DMS 273 treated with DMSO at 0.1 percent for 48 hours (cell line): ENCODE measurements at regions not wholly inside any gene's neighbourhood (a gene's known extent, or its start where the extent isn't known, plus 50 kb on each side); places are given as distances from the start of the nearest gene placed in this dataset.
"Not testable (repeated sequence)": the region's sequence is repeated elsewhere in the genome, so short reads cannot be mapped to it uniquely, and the experiment has no call there.

Experiments
- DNase-seq: peaks from one replicate; lab custom pipeline; 2025; lab: John Stamatoyannopoulos, UW

DNA sequence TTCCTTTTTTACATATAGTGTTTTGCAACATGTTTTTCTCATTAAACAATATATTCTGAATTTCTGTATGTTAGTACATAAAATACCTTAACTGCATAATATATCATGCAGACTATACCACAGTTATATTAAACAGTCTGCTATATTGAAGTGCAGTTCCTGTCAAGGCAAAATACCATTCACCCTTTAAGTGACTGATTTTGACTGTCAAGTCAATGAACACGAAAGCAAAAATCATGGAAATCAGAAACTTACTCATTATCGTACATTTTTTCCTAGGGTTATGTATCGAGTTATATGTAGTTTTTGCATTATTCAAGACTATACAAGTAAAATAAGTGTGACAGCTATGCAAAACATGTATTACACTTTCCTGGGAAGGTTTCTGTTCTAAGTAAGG, 361.6 kb upstream of the MAP2 start:
- no peak for DNase-seq

GRCh38 chr2:209070262-209070661, 353.6 kb upstream of the MAP2 start:
- DNase-seq: no peak

DNA sequence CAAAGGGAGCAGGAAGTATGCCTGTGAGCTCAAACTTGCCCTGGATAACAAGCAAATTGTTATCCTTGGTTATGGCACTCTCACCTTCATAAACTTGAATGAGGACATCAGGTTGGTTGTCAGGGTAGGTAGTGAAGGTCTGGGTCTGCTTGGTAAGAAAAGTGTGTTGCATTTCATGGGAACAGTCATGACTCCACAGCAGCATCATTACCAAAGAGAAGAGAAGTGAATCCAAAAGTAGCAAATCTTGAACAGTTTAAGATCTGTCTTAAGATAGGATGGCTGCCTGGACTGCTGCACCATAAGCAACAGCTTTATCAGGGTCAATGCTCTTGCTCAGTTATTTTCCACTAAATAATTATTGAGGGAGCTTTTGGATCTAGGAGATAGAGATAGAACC, 350.7 kb upstream of the MAP2 start:
- DNase-seq: no peak

DNA sequence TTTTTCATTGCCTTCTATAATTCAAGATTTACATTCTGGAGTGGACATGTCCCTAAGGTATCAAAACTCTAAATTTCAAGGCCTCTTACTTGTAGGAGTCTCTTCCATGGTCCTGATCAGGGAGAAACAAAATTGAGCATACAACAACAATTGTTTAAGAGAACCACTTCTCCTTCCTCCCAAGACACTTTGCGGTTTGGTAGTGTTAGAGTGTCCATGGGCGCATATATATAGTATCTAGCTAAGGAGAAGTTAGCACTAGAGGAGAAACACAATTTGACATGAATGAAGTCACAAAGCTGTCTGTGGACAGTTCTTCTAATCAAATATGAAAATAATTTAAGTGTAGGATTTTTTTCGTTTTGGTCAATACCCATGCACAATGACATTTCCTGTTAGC, 349.1 kb upstream of the MAP2 start:
- no peak for DNase-seq

DNA sequence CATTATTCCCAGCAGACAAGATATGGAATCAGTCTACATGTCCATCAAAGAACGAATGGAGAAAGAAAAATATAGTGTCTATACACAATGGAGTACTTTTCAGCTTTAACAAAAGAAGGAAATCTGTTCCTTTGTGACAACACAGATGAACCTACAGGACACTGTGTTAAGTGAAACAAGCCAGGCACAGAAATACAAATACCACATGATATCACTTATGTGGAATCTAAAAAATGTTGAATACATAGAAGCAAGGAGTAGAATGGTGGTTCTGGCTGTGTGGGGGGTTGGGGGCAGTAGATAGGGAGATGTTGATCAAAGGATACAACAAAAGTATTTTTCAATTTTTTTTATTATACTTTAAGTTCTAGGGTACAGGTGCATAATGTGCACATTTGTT, 347.7 kb upstream of the MAP2 start:
- no peak for DNase-seq

DNA sequence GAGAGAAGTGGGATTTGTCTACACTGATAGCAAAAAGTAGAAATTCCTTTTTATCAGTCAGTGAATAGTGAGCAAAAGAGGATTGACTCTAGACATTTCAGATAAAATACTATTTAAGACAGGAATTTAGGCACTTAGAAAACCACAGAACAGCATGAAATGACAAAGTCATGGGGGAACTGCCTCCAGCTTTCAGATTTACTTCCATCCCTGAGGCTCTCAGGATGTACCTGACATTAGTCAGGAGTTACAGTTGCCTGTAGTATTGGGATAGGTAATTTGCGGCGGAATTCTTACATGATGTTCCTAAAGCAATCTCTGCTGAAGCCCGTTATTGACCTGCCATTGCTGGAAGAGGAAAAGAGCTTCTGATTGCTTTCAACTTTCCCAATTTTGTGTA, 337.1 kb upstream of the MAP2 start:
- DNase-seq: no peak

GRCh38 chr2:209091056-209091455, 332.8 kb upstream of the MAP2 start:
- no peak for DNase-seq

DNA sequence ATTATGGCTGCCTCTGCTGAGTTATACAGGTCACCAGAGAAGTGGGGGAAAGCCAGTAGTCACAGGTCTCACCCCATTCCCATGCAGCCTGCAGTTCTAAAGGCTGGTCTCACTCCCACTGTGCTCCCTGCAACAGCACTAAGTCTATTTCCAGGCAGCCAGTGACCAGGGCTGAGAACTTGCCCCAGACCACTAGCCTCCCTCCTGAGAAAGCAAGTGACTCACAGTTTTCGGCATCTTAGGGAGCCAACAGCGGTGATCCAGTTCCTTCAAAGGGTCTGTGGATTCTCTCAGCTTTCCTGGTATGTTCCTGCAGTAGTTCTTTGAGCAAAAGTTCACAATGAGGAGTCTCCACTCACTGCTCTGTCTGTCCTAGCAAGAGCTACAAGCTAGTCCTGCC, 329.6 kb upstream of the MAP2 start:
- DNase-seq: no peak

GRCh38 chr2:209095432-209095831, 328.4 kb upstream of the MAP2 start:
- DNase-seq: no peak

- no peak for DNase-seq
These were observed 326.7 kb upstream of the MAP2 start for GRCh38 chr2:209097168-209097567.

DNA sequence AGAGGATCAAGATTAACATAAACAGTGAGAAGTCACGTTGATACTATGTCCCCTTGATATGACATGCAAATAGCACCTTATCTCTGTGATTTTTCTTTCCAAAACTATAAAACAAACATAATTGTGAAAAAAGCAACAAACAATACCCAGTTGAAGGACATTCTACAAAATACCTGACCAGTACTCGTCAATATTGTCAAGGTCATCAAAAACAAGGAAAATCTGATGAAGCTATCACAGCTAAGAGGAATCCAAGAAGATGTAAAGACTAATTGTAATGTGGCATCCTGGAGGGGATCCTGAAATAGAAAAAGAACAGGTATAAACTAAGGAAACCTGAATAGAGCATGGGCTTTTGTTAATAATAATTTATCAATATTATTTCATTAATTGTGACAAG, 321.5 kb upstream of the MAP2 start:
- DNase-seq: no peak

- no peak for DNase-seq
These were observed 310.8 kb upstream of the MAP2 start for GRCh38 chr2:209113026-209113425.

DNA sequence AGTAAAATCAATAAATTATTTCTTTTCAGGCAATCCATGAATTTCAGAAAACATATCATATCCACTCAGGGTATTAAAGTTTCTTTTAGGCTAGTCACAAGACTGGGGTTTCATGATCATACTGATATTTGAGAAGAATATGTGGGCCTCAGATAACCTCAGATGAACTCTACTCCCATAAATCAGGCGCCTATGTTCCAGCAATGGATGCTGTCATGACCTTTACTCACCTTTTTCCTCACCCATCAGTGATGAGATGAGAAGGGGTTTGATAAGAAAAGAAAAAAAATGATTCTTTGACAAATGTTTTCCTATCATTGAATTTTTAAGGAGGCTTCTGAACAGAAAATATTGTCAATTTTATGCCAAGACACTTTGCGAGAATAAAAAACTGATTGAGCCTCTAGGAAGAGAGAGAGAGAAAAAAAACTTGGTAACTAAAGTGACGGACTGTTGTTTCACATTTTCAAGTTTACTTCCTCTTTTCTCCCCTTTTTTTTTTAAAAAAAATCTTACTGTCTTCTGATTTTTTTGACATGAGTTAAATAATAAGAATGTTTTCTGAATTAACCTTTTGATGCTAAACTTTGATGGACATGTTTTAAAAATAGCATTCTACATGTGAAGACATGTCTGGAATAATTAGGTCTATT, 309.1 kb upstream of the MAP2 start:
- DNase-seq: no peak

DNA sequence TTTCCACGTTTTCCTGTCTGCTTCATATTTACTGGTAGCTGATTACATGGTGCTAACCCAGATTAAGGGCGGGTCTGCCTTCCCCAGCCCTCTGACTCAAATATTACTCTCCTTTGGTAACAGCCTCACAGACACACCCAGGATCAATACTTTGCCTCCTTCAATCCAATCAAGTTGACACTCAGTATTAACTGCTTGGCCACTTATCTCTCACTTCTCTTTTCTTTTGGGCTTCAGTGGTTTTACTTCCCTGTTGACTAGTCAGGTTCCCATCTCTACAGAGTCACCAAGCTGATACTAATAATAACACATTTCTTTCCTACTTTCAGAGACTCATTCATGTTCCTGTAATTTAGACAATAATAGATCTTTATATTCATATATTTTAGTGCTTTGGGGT, 302.2 kb upstream of the MAP2 start:
- no peak for DNase-seq

DNA sequence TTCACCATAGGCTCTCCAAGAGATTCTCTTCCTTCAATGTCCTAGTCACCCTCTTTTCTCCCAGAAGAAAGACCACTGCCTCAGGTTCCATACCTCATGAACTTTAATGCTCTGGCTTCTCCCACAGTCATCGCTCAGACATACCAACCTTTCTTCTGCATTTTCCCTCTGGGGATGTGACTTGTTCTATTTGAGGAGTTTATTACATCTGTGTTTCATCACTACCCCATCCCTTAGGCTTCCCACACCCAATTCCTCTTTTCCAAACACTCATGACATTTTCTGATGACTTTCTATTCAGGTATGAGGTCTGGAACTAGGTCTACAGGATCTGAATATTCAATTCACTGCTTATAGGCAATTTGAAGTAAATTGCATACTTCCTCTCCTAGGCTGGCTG, 298.6 kb upstream of the MAP2 start:
- DNase-seq: no peak

- no peak for DNase-seq
These were observed 285.8 kb upstream of the MAP2 start for GRCh38 chr2:209138079-209138478.

- no peak for DNase-seq
These were observed 282.7 kb upstream of the MAP2 start for GRCh38 chr2:209141142-209141541.

GRCh38 chr2:209141818-209142217, 282.0 kb upstream of the MAP2 start:
- no peak for DNase-seq

DNA sequence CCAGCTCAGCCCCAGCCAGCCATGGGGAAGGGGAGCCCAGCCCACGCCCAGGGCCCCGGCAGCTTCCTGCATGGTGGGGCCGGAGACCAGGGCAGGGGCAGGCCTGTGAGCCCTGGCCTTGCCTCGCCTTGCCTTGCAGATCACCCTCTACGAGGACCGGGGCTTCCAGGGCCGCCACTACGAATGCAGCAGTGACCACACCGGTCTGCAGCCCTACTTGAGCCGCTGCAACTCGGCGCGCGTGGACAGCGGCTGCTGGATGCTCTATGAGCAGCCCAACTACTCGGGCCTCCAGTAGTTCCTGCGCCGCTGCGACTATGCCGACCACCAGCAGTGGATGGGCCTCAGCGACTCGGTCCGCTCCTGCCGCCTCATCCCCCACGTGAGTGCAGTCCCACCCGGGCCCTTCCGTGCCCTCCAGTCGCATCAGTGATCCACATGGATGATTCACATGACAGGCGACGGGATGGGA, 278.6 kb upstream of the MAP2 start:
- DNase-seq: not testable (repeated sequence)

GRCh38 chr2:209145941-209146681, 277.7 kb upstream of the MAP2 start:
- no peak for DNase-seq

GRCh38 chr2:209146682-209147320, 277.0 kb upstream of the MAP2 start:
- no peak for DNase-seq

GRCh38 chr2:209147981-209148380, 275.9 kb upstream of the MAP2 start:
- DNase-seq: no peak
